Osteoblast (primary cell): ENCODE measurements at regions not wholly inside any gene's neighbourhood (a gene's known extent, or its start where the extent isn't known, plus 50 kb on each side); places are given as distances from the start of the nearest gene placed in this dataset.

Experiments used
- DNase-seq: peaks from one replicate; pipeline ENCODE4 v3.0.0; 2011; ENCODE audit warnings: low spot score, mixed read lengths; ENCODE audit not compliant: insufficient read length; ENCODE audit errors: missing footprints
- H2AFZ ChIP-seq: 2 replicates; pipeline ENCODE4 v1.6.0; 2011; ENCODE audit warnings: mild to moderate bottlenecking, low read length
- H3K27ac ChIP-seq: 2 replicates; pipeline ENCODE4 v1.5.1; 2011; ENCODE audit warnings: mild to moderate bottlenecking, low read depth, low read length, moderate library complexity
- H3K27me3 ChIP-seq: 2 replicates; pipeline ENCODE4 v1.6.0; 2012; ENCODE audit warnings: mild to moderate bottlenecking, control low read depth, inconsistent platforms, low read length, moderate library complexity; ENCODE audit not compliant: insufficient read depth
- H3K36me3 ChIP-seq: 2 replicates; pipeline ENCODE4 v1.5.1; 2011; ENCODE audit warnings: mild to moderate bottlenecking, low read length, control low read depth, moderate library complexity; ENCODE audit not compliant: insufficient read depth
- H3K4me1 ChIP-seq: 2 replicates; pipeline ENCODE4 v1.5.1; 2011; ENCODE audit warnings: mild to moderate bottlenecking, low read length, control low read depth, moderate library complexity; ENCODE audit not compliant: insufficient read depth
- H3K4me2 ChIP-seq: 2 replicates; pipeline ENCODE4 v1.6.0; 2011; ENCODE audit warnings: mild to moderate bottlenecking, low read length; ENCODE audit not compliant: insufficient read depth
- H3K4me3 ChIP-seq: fragments of 200-600 bp; sonication (generic); 3 replicates; pipeline ENCODE4 v1.5.1; 2012; ENCODE audit warnings: mild to moderate bottlenecking, low read length, inconsistent platforms; ENCODE audit not compliant: insufficient read depth
- H3K79me2 ChIP-seq: 2 replicates; pipeline ENCODE4 v1.6.0; 2012; ENCODE audit warnings: mild to moderate bottlenecking, low read length, control low read depth, inconsistent platforms; ENCODE audit not compliant: insufficient read depth
- H3K9me3 ChIP-seq: 2 replicates; pipeline ENCODE4 v1.5.1; 2011; ENCODE audit warnings: low read depth, low read length, control low read depth
- H4K20me1 ChIP-seq: 2 replicates; pipeline ENCODE4 v1.6.0; 2012; ENCODE audit warnings: mild to moderate bottlenecking, low read length, control low read depth; ENCODE audit not compliant: insufficient read depth
- CTCF ChIP-seq: IDR thresholded peaks from 2 replicates; pipeline ENCODE4 v1.5.1; 2011; ENCODE audit warnings: mild to moderate bottlenecking, low read depth, low read length, moderate library complexity; ENCODE audit errors: extremely low read depth

GRCh38 chr2:155703917-155704316, 628.6 kb downstream of the NR4A2 start:
- Histone ChIP-seq H3K36me3 (no peaks in the 10 kb centered on the region), H4K20me1 (no peaks in the 10 kb centered on the region), H3K27ac (no peak overlapping the region), H2AFZ (no peak overlapping the region), H3K27me3 (no peaks in the 10 kb centered on the region), H3K4me3 (no peak overlapping the region), H3K79me2 (no peaks in the 10 kb centered on the region), H3K4me2 (no peak overlapping the region), H3K9me3 (peaks cover 4% of the 10 kb centered on the region), H3K4me1 (no peaks in the 10 kb centered on the region)
- peak; percentile 52 for DNase-seq
- no peak for TF ChIP-seq CTCF

- no peaks in the 10 kb centered on the region for H3K4me1 ChIP-seq
- no peaks in the 10 kb centered on the region for H3K79me2 ChIP-seq
- H3K27ac ChIP-seq: no peak overlapping the region
- TF ChIP-seq CTCF: no peak
- no peaks in the 10 kb centered on the region for H4K20me1 ChIP-seq
- no peaks in the 10 kb centered on the region for H3K27me3 ChIP-seq
- no peak for DNase-seq
- no peak overlapping the region for H2AFZ ChIP-seq
- peaks cover 4% of the 10 kb centered on the region for H3K9me3 ChIP-seq
- no peaks in the 10 kb centered on the region for H3K36me3 ChIP-seq
- no peak overlapping the region for H3K4me2 ChIP-seq
- no peak overlapping the region for H3K4me3 ChIP-seq
These were observed 629.5 kb downstream of the NR4A2 start for GRCh38 chr2:155703048-155703447.

- H3K9me3 ChIP-seq: peaks cover 4% of the 10 kb centered on the region
These were observed 630.8 kb downstream of the NR4A2 start for GRCh38 chr2:155701721-155702120.

GRCh38 chr2:155696571-155696970, 636.0 kb downstream of the NR4A2 start:
- Histone ChIP-seq H3K27me3 (no peaks in the 10 kb centered on the region), H3K4me2 (no peak overlapping the region), H2AFZ (no peak overlapping the region), H4K20me1 (no peaks in the 10 kb centered on the region), H3K9me3 (no peaks in the 10 kb centered on the region), H3K27ac (no peak overlapping the region), H3K4me1 (no peaks in the 10 kb centered on the region), H3K4me3 (no peak overlapping the region), H3K36me3 (no peaks in the 10 kb centered on the region), H3K79me2 (no peaks in the 10 kb centered on the region)
- DNase-seq: no peak
- TF ChIP-seq CTCF: no peak

More at GRCh38 chr2:155701721-155702120, 630.8 kb downstream of the NR4A2 start:
- no peak overlapping the region for H2AFZ ChIP-seq
- no peaks in the 10 kb centered on the region for H3K79me2 ChIP-seq
- no peak overlapping the region for H3K4me2 ChIP-seq
- H3K4me1 ChIP-seq: no peaks in the 10 kb centered on the region
- no peaks in the 10 kb centered on the region for H3K27me3 ChIP-seq
- no peak overlapping the region for H3K4me3 ChIP-seq
- H4K20me1 ChIP-seq: no peaks in the 10 kb centered on the region
- H3K27ac ChIP-seq: no peak overlapping the region
- H3K36me3 ChIP-seq: no peaks in the 10 kb centered on the region
- no peak for TF ChIP-seq CTCF
- no peak for DNase-seq
